Amniotic epithelial cell (primary cell): ENCODE measurements at regions not wholly inside any gene's neighbourhood (a gene's known extent, or its start where the extent isn't known, plus 50 kb on each side); places are given as distances from the start of the nearest gene placed in this dataset.

Experiments used
- DNase-seq: peaks from one replicate; pipeline ENCODE4 v3.0.0-alpha.2; 2010; ENCODE audit warnings: low read depth

GRCh38 chr3:124579641-124580040 is 150.6 kb upstream of the UMPS start:
- no peak for DNase-seq

DNA sequence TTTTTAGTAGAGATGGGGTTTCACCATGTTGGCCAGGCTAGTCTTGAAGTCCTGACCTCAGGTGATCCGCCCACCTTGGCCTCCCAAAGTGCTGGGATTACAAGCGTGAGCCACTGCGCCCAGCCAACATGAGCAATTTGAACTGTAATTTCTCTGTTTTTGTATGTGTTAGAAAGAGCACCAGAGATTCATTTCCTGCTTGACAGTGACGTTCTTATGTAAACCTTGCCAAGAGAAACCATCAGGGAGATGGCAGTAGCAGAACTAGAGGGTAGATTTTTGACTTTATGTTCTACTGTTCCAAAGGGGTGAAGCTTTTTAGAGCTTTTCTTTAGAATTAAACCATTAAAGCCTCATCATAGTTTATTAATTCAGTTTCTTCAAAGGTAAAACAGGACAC is 148.1 kb upstream of the UMPS start:
- no peak for DNase-seq

GRCh38 chr3:124582621-124583395 is 147.4 kb upstream of the UMPS start:
- no peak for DNase-seq

GRCh38 chr3:124584245-124584551 is 146.1 kb upstream of the UMPS start:
- no peak for DNase-seq

DNA sequence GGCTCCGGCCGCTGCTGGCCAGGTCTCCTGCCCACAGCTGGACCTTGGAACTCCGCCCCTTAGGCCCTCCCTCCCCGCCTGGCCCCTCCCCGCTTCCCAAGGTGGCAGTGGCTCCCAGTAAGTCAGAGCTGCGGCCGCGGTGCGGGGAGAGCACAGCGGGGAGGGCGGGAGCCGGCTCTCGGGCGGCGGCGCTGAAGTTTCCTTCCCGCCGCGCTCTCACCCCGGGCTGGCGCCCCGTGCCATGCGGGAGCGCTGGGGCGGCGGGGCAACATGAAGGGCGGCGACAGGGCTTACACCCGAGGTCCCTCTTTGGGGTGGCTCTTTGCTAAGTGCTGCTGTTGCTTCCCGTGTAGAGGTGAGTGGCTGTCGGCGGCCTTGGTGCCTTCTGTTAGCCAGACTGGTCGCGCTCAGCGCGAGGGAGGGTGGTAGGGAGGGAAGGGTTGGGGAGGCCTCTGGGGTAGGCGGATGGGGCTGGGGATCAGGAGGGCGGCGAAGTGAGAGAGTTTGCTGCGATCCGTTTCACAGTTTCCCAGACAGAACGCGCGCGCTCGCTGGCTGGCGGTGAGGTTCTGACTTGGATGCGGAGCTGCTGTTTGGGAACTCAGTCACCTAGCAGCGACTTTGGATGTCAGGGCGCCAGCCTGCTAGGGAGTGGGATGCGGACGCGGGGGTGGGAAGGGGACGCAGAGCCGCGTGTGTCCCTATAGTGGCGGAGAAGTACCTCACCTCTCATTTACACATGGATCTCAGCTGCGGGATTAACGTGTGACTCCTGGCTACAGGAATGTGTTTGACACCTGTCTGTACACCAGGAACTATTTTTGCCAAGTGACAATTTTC is 145.5 kb upstream of the UMPS start:
- DNase-seq, result peak; percentile 24

DNA sequence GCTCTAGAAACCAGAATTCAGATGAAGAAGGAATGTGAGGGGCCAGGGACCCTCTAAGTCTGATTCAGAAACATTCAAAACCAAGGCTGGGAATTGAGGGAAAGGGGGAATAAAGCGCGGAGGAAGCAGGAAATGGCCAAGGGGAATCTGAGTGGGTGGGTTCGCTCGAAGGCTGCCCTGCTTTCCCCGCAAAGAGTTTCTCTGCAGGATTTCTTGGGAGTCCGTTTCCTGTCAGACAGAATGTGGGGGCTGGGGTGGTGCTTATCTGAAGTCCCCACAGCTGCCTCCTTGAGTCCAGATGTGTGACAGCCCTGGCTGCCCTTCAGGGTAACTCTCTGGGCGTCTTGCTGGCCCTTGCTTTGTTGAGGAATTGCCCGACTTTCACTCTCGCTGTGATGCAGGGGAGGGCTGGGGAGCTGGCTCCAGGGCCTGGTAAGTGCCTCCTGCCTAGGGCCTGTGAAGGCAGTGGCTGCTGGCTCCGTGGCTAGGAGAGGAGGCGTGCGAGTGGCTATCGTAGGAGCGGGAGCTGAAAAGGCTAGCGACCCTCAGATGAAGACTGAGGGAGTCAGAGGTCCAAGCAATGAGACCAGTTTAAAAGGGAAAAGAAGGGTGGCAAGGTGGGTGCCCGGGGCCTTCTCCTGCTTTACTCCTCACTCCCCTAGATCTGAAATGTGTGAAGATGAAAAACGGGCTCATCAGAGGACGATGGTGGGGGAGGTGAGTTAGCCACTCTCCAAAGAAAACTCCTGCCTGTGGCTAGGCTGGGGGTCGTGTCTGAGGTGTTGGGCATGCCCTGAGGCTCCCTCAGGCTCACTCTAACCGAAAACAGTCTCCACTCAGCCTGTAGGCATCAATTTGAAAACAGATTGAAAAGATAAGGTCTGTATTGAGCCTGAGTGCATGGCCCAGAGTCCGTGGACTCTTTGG is 143.9 kb upstream of the UMPS start:
- DNase-seq, result no peak

GRCh38 chr3:124587053-124587408 is 143.2 kb upstream of the UMPS start:
- peak; percentile 18 for DNase-seq

GRCh38 chr3:124588036-124588435 is 142.2 kb upstream of the UMPS start:
- DNase-seq, result no peak

DNA sequence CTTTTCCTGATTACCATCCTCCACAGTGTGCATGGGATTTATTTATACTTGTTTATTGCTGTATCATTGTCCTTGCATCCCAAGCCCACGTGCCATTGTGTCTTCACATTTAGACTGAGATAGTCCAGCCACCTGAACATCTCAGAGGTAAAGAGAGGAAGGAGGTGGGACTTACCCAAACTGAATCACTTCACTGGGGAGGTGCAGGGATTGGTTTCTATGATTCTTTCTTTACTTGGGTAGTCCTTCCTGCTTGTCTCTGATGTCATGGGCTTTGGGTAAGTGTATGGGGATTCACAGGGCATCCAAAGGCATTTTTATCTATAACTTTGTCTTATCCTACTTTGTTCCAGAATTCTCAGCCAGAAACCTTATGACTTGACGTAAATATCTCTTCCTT is 141.5 kb upstream of the UMPS start:
- DNase-seq, result no peak

GRCh38 chr3:124591699-124592098 is 138.6 kb upstream of the UMPS start:
- DNase-seq, result no peak

- no peak for DNase-seq
Observed at GRCh38 chr3:124592658-124593441, 137.4 kb upstream of the UMPS start.

- DNase-seq, result no peak
Observed at GRCh38 chr3:124593442-124593829, 136.8 kb upstream of the UMPS start.

DNA sequence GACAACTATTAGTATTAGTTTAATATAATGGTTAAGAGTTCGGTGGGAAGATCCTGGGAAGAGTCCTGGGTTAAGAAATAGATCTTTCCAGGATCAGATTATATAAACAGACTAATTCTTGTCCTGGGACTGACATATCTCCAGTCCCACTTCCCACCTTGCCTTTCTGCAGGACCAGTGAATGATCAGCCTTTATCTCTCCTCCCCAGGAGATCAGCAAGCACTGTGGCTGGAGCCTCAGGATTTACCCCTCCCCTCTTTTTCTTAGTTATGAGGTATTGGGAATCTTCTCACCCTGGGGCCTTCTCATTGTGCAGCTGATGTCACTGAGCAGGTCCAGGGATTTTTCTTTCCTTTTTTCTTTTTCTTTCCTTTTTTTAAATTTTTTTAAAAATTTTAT is 135.7 kb upstream of the UMPS start:
- DNase-seq, result no peak

DNA sequence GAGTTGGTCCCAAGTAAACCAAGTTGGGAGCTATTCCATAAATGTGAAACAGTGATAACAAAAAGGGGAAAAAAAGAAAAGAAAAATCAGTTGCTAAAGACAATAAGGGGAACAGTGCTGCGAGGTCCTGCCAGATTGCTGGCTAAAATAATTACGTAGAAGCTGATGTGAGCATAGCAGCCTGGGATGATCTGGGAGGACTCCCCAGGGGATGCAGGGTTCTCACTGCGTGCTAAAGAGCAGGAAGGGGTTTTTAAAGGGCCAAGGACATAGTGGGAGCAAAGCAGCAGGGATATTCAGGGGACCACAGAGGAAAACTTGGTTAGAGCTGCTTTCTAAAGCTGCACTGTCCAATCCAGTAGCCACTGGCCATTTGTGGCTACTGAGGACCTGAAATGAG is 133.0 kb upstream of the UMPS start:
- DNase-seq, result no peak

DNA sequence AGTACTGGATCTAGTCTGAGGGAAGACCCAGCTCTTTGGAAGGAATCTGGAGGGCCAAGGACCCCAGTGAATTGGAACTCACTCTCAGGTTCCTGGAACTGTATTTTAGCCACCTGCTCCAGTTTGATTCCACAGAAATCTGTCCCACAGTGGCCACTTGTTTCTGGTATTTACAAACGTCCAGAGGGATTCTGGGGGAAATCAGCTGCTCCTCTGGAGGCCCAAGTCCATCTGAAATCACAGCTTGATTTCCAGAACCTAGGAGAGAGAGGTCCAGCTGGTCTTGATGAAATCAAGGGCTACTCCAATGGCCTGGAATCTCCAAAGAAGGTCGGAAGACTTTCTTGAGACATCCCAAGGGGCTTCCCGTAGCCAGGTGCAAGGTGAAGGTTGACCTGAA is 132.3 kb upstream of the UMPS start:
- no peak for DNase-seq

DNA sequence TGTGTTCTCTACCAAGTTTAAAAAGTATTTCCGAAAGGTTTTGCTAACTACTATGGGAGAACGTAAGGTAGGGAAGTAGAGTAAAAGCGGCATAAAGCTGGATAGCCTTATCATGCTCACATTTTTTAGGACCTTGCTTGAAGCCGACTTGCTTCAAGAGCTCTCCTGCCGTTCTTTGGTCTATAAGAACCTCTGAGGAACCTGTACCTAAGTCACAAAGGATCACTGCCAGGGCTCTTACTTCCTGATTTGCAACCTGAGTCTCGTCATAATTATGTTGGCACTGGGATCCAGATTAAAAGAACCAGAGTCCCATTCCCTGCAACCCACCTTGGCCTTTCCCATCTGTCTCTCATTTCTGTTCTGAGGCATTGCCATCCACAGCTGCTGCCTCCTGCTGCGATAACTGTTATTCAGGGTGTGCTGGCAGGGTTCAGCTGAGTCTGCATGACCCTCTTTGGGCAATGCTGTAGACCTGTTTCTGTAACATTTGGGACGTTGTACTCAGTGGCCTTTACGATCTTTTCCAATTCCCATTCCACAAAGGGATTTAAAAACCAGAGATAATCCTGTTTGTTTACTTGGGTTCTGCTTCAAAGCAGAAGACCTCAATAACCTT is 131.0 kb upstream of the UMPS start:
- no peak for DNase-seq

DNA sequence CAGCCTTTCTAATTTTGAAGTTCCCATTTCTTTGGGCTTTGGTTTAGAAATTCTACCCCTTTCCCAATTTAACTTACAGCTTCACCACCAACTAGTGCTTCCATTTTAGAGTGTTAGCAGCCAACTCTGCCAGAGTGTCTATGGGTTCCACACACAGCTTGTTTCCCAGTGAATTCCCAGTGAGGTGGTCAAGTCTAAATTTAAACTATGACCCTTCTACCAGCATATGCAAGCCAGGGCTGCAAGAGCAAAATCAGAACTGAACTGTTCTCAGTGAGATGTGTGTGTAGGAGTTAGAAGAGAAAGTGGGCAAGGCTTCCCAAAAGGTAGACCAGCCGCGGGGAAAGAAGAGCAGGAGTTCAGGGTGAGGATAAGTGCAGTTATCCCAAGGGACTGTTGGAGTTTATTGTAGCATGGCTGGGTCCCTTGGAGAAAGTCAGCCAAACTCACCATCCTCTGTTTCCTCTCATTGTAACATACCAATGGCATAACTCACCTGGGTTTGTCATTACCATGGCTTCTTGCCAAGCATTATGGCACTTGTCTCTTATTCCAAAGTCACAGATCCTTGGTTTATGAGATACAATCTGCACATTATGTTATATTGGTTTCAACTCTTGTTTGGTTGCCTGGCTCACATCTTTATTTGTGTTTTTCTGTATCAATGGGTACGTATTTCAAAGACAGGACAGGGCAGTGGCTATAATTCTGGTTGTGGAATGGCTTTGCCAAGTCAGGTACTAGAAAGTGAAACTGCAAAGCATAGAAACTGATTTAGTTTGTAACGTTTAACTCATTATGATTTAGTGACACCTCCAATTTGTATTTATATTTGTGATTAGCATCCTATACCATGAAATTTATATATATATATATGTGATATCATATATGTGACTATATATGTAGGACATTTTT is 130.2 kb upstream of the UMPS start:
- no peak for DNase-seq

GRCh38 chr3:124600765-124601164 is 129.5 kb upstream of the UMPS start:
- DNase-seq, result no peak

- DNase-seq, result peak; percentile 18
Observed at GRCh38 chr3:124601190-124601589, 129.1 kb upstream of the UMPS start.

DNA sequence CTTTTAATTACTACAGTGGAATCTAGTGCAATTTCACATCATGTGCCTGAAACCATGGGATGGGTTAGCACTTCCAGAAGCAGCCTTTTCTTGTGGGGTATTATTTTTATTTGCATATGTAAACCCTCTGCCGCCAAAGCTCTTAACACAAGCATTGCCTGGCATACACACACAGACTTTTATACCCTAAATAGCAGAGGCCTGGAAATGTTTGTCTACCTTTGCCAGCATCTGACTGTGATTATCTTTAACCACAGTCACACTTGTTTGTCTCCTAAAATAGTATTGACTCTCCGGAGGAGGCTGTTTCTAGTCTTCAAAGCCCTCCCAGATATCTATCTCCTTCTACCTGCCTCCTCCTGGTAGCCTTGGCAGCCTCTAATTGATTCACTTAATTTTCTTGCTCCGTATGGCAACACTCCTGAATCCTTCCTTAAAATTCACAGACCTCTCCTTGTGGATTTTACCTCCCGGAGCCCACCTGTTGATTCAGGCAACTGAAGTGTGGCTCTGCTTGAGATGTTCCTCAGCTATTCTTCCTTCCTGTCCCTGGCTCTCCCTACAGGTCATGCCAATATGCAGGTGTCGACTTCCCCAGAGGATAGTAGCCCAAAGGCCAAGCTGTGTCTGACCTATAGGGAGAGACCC is 127.1 kb upstream of the UMPS start:
- DNase-seq, result no peak
